PC-3 (cell line): ENCODE measurements at regions not wholly inside any gene's neighbourhood (a gene's known extent, or its start where the extent isn't known, plus 50 kb on each side); places are given as distances from the start of the nearest gene placed in this dataset.

Source experiments
- ATAC-seq: fragments of 200-7000 bp; cut with Tn5 transposase; 2 replicates; pipeline ENCODE4 v1.9.1; 2020; ENCODE audit warnings: mild to moderate bottlenecking, moderate library complexity
- BruUV-seq: library from RNA; stranded (reverse); fragments of 400-500 nt; replicated peaks from 2 replicates; lab custom pipeline; 2021; lab: Mats Ljungman, UMichigan
- CTCF ChIA-PET: fragments of 300-600 bp; sonication (Branson Sonifier 250); formaldehyde crosslinking; loops from one replicate; lab custom pipeline; 2022; ENCODE audit warnings: antibody characterized with exemption; lab: Charles Lee
- POLR2A ChIA-PET: fragments of 300-600 bp; sonication (Branson Sonifier 250); formaldehyde crosslinking; loops from one replicate; lab custom pipeline; 2022; ENCODE audit warnings: antibody characterized with exemption; ENCODE audit not compliant: unreplicated experiment; lab: Charles Lee
- DNase-seq: peaks from one replicate; pipeline ENCODE4 v3.0.0-alpha.2; 2015
- H2AFZ ChIP-seq: fragments of 300-600 bp; sonication (generic); 2 replicates; pipeline ENCODE4 v1.6.0; 2016; ENCODE audit warnings: antibody characterized with exemption, low read length
- H3F3A ChIP-seq: fragments of 300-600 bp; sonication (generic); one replicate; pipeline ENCODE4 v1.6.0; 2017; ENCODE audit warnings: antibody characterized with exemption, low read length, control low read depth, mild to moderate bottlenecking; ENCODE audit not compliant: unreplicated experiment
- H3K27ac ChIP-seq: fragments of 300-600 bp; sonication (generic); 2 replicates; pipeline ENCODE4 v1.5.1; 2016; ENCODE audit warnings: mild to moderate bottlenecking, low read length
- H3K27me3 ChIP-seq: fragments of 300-600 bp; sonication (generic); 2 replicates; pipeline ENCODE4 v1.6.1; 2016; ENCODE audit warnings: low read length, mixed read lengths
- H3K36me3 ChIP-seq: fragments of 300-600 bp; sonication (generic); 2 replicates; pipeline ENCODE4 v1.6.1; 2016; ENCODE audit warnings: low read depth, mixed run types, low read length, mixed read lengths
- H3K4me1 ChIP-seq: fragments of 300-600 bp; sonication (generic); 2 replicates; pipeline ENCODE4 v1.5.1; 2016; ENCODE audit warnings: low read length; ENCODE audit not compliant: insufficient read depth
- H3K4me2 ChIP-seq: fragments of 300-600 bp; sonication (generic); 2 replicates; pipeline ENCODE4 v1.6.0; 2016; ENCODE audit warnings: low read length
- H3K4me3 ChIP-seq: fragments of 300-600 bp; sonication (generic); 2 replicates; pipeline ENCODE4 v1.5.1; 2016; ENCODE audit warnings: mild to moderate bottlenecking, low read length, mixed read lengths
- H3K79me2 ChIP-seq: fragments of 300-600 bp; sonication (generic); 2 replicates; pipeline ENCODE4 v1.6.1; 2017; ENCODE audit warnings: low read length, mixed read lengths
- H3K9ac ChIP-seq: fragments of 300-600 bp; sonication (generic); 2 replicates; pipeline ENCODE4 v1.6.0; 2016; ENCODE audit warnings: mild to moderate bottlenecking, low read length
- H3K9me2 ChIP-seq: fragments of 300-600 bp; sonication (generic); replicated peaks from 2 replicates; pipeline ENCODE4 v1.6.1; 2016; ENCODE audit warnings: mixed run types, low read length, mixed read lengths
- H3K9me3 ChIP-seq: fragments of 300-600 bp; sonication (generic); 2 replicates; pipeline ENCODE4 v1.6.1; 2016; ENCODE audit warnings: low read length, mixed read lengths
- H4K20me1 ChIP-seq: fragments of 300-600 bp; sonication (generic); 2 replicates; pipeline ENCODE4 v1.6.1; 2016; ENCODE audit warnings: low read length, mixed read lengths
- EZH2 ChIP-seq: fragments of 300-600 bp; sonication (generic); IDR thresholded peaks from one replicate; pipeline ENCODE4 v1.6.1; 2017; ENCODE audit warnings: antibody characterized with exemption, mild to moderate bottlenecking, low read length; ENCODE audit not compliant: unreplicated experiment
- EZH2phosphoT487 ChIP-seq: fragments of 300-600 bp; sonication (generic); IDR thresholded peaks from 2 replicates; pipeline ENCODE4 v1.6.1; 2018; ENCODE audit warnings: mild to moderate bottlenecking, antibody characterized with exemption, low read length, borderline replicate concordance
- intact Hi-C: fragments of 100-400 bp; cut with micrococcal nuclease; formaldehyde crosslinking; loops from 2 replicates; pipeline ENCODE4 v1.9.0; 2023
- TF ChIP-seq, protein P1 (sequence below): fragments of 300-600 bp; sonication (generic); conservative IDR thresholded peaks from 2 replicates; pipeline ENCODE4 v1.5.1; 2017; ENCODE audit warnings: antibody characterized with exemption, low read depth, mild to moderate bottlenecking, low read length

GRCh38 chr1:37262439-37263170 is 211.8 kb upstream of the ZC3H12A start:
- no peaks in the 10 kb centered on the region for H3K9me2 ChIP-seq
- H3K4me3 ChIP-seq: no peak overlapping the region
- peaks cover 44% of the 10 kb centered on the region for H3K27me3 ChIP-seq
- no peaks in the 10 kb centered on the region for H3K79me2 ChIP-seq
- ATAC-seq (no peak), DNase-seq (no peak)
- CTCF ChIA-PET: no interaction called here
- no peak overlapping the region for H3K9ac ChIP-seq
- no peak for TF ChIP-seq EZH2phosphoT487
- no peak for TF ChIP-seq EZH2
- TF ChIP-seq, protein P1, sequence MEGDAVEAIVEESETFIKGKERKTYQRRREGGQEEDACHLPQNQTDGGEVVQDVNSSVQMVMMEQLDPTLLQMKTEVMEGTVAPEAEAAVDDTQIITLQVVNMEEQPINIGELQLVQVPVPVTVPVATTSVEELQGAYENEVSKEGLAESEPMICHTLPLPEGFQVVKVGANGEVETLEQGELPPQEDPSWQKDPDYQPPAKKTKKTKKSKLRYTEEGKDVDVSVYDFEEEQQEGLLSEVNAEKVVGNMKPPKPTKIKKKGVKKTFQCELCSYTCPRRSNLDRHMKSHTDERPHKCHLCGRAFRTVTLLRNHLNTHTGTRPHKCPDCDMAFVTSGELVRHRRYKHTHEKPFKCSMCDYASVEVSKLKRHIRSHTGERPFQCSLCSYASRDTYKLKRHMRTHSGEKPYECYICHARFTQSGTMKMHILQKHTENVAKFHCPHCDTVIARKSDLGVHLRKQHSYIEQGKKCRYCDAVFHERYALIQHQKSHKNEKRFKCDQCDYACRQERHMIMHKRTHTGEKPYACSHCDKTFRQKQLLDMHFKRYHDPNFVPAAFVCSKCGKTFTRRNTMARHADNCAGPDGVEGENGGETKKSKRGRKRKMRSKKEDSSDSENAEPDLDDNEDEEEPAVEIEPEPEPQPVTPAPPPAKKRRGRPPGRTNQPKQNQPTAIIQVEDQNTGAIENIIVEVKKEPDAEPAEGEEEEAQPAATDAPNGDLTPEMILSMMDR: no peak
- H3F3A ChIP-seq: no peaks in the 10 kb centered on the region
- no peaks in the 10 kb centered on the region for H3K9me3 ChIP-seq
- intact Hi-C loops: no loop called here
- H3K4me1 ChIP-seq: no peaks in the 10 kb centered on the region
- H3K27ac ChIP-seq: no peak overlapping the region
- no peak overlapping the region for H3K4me2 ChIP-seq
- POLR2A ChIA-PET: no interaction called here
- BruUV-seq: no TSS peak
- H3K36me3 ChIP-seq: no peaks in the 10 kb centered on the region
- H4K20me1 ChIP-seq: no peaks in the 10 kb centered on the region
- H2AFZ ChIP-seq: no peak overlapping the region

DNA sequence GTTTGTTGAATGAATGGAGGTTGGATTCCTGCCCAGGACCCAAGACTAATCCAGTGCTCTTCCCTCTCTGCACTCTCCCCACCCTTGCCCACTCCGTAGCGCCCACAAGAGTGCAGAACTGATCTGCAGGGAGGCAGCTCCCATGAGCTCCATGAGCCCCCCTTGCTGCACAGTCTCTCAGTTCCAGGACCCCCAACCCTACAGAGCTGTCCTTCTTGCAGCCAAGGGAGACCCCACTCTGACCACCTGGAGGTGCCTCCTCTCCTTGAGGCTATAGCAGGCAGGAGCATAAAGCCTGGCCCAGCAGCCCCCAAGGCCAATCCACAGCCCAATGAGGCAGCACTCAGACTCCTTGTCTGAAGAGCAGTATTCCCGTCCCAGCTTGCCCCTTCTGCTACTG is 209.2 kb upstream of the ZC3H12A start:
- TF ChIP-seq, protein P1: no peak
- TF ChIP-seq EZH2 (no peak), EZH2phosphoT487 (no peak)
- H3K9me2 ChIP-seq: no peaks in the 10 kb centered on the region
- no peaks in the 10 kb centered on the region for H3F3A ChIP-seq
- H3K27ac ChIP-seq: no peak overlapping the region
- no peak overlapping the region for H2AFZ ChIP-seq
- peaks cover 30% of the 10 kb centered on the region for H3K27me3 ChIP-seq
- CTCF ChIA-PET: no interaction called here
- H4K20me1 ChIP-seq: no peaks in the 10 kb centered on the region
- no peaks in the 10 kb centered on the region for H3K79me2 ChIP-seq
- H3K9ac ChIP-seq: no peak overlapping the region
- intact Hi-C loops: no loop called here
- H3K9me3 ChIP-seq: no peaks in the 10 kb centered on the region
- DNase-seq: no peak
- POLR2A ChIA-PET: no interaction called here
- no peak overlapping the region for H3K4me2 ChIP-seq
- no peaks in the 10 kb centered on the region for H3K4me1 ChIP-seq
- BruUV-seq: no TSS peak
- no peak overlapping the region for H3K4me3 ChIP-seq
- H3K36me3 ChIP-seq: no peaks in the 10 kb centered on the region
- ATAC-seq: no peak

DNA sequence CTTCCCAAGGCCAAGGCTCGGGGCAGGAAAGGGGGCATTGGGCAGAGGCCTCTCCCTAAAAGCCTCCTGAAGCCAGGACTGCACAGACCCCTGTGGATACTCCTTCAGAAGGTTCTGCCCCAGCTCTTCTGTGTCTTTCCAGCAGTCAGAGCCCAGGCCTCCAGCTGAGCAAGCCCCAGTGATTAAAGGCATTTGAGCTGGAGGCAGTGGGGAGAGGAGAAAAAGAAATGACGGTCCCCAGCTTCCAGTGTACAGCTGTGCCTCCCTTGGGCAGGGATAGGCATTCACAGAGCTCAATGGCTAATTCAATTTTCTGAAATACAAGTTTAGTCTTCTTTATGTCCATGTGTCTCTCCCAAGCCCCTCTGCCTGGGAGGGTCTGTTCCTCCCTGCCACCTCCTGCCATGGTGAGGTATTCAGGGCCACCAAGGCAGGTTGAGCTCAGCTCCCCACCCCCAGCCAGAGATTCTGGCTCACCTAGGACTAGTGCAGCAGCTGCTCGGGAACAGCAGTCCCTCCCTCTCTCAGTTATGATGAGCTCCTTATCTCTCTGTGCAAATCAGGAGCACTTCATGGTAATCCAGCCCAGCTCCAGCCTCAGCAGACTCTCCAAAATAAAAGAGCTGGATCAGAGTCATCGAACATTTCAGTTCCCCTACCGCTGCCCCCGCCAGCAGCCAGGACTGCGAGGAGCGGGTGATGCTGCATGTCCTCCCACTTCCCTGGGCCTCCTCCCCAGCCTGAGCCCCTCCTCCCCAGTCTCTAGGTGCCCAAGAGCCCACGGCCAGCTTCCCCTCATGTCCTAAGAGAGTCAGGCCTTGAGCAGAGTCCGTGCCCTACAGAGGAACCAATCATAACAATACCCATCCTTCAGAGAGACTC is 208.4 kb upstream of the ZC3H12A start:
- CTCF ChIA-PET: no interaction called here
- intact Hi-C loops: no loop called here
- no peak for TF ChIP-seq EZH2
- TF ChIP-seq EZH2phosphoT487: no peak
- TF ChIP-seq, protein P1: no peak
- H3K27ac ChIP-seq: no peak overlapping the region
- no peak overlapping the region for H3K4me2 ChIP-seq
- H3K9me2 ChIP-seq: no peaks in the 10 kb centered on the region
- POLR2A ChIA-PET: no interaction called here
- H3K4me1 ChIP-seq: no peaks in the 10 kb centered on the region
- H3K27me3 ChIP-seq: peaks cover 31% of the 10 kb centered on the region; the same call in 1 of the 2 replicates
- no peak for DNase-seq
- H3K9me3 ChIP-seq: no peaks in the 10 kb centered on the region
- no peak overlapping the region for H3K9ac ChIP-seq
- BruUV-seq: no TSS peak
- no peaks in the 10 kb centered on the region for H3K79me2 ChIP-seq
- no peak for ATAC-seq
- no peaks in the 10 kb centered on the region for H3K36me3 ChIP-seq
- H2AFZ ChIP-seq: no peak overlapping the region
- H3F3A ChIP-seq: no peaks in the 10 kb centered on the region
- no peaks in the 10 kb centered on the region for H4K20me1 ChIP-seq
- H3K4me3 ChIP-seq: no peak overlapping the region
